ENCODE measurements at regions not wholly inside any gene's neighbourhood (a gene's known extent, or its start where the extent isn't known, plus 50 kb on each side); places are given as distances from the start of the nearest gene placed in this dataset.
A peak's percentile ranks its signal among the peaks of the same experiment; 100 is the strongest.

GRCh38 chr21:35256468-35256988, 207.4 kb upstream of the RUNX1 start:
- H3K4me1 ChIP-seq: peaks cover 3 to 32% (median 18%) of the 10 kb centered on the region in 9 donors
- H3K27me3 ChIP-seq: no peaks in the 10 kb centered on the region
- TF ChIP-seq CTCF (IDR thresholded peaks at IDR 0.05): peak in 2 of 9 donors; percentile 12 to 14
- H3K9me3 ChIP-seq: peaks cover 0 to 16% (median 0%) of the 10 kb centered on the region in 11 donors
- H3K36me3 ChIP-seq: no peaks in the 10 kb centered on the region
- intact Hi-C loops (cut with DNase I): loop anchor here in 1 of 10 donors (5.0 kb wide), 2 partner anchors 44 to 364 kb away; no protein-coding TSS in a partner anchor
- WGBS, 2 donors: 7 to 11% methylated on average over 10 of the region's 10 CpGs
- peak; percentile 81 to 100 (median 96) for ATAC-seq
- peak overlapping the region in 3 of 10 donors; percentile 1 to 27 (median 17) for H3K4me3 ChIP-seq
- peak; percentile 75 to 83 for DNase-seq
- H3K27ac ChIP-seq: peak overlapping the region in 8 of 10 donors; percentile 40 to 78 (median 62)

GRCh38 chr21:35254765-35255138, 205.7 kb upstream of the RUNX1 start:
- Histone ChIP-seq H3K27me3 (no peaks in the 10 kb centered on the region), H3K36me3 (no peaks in the 10 kb centered on the region), H3K27ac (peak overlapping the region in 6 of 10 donors; percentile 2 to 78 (median 41)), H3K4me3 (no peak overlapping the region), H3K4me1 (peaks cover 3 to 32% (median 18%) of the 10 kb centered on the region in 9 donors), H3K9me3 (peaks cover 0 to 9% (median 0%) of the 10 kb centered on the region in 11 donors)
- intact Hi-C loops (cut with DNase I): loop anchor here in 1 of 10 donors (5.0 kb wide), 2 partner anchors 42 to 362 kb away; no protein-coding TSS in a partner anchor
- ATAC-seq: no peak
- no peak for DNase-seq
- WGBS, 2 donors: 56 to 65% methylated on average over 2 of the region's 2 CpGs
- TF ChIP-seq CTCF (IDR thresholded peaks at IDR 0.05): no peak

- no peak for TF ChIP-seq CTCF (IDR thresholded peaks at IDR 0.05)
- Histone ChIP-seq H3K27me3 (no peaks in the 10 kb centered on the region), H3K27ac (peak overlapping the region in 4 of 10 donors; percentile 25 to 78 (median 66)), H3K36me3 (no peaks in the 10 kb centered on the region), H3K4me1 (peaks cover 3 to 32% (median 18%) of the 10 kb centered on the region in 9 donors), H3K4me3 (no peak overlapping the region), H3K9me3 (peaks cover 0 to 9% (median 0%) of the 10 kb centered on the region in 11 donors)
- WGBS, 2 donors: 75 to 77% methylated on average over 12 of the region's 12 CpGs
- intact Hi-C loops (cut with DNase I): no loop called here
- ATAC-seq (no peak), DNase-seq (no peak)
These were observed 205.1 kb upstream of the RUNX1 start for GRCh38 chr21:35254006-35254764.

- H3K36me3 ChIP-seq: no peaks in the 10 kb centered on the region
- no peaks in the 10 kb centered on the region for H3K27me3 ChIP-seq
- TF ChIP-seq CTCF (IDR thresholded peaks at IDR 0.05): no peak
- 88 to 97% methylated on average over 2 of the region's 2 CpGs for WGBS, 2 donors
- intact Hi-C loops (cut with DNase I): no loop called here
- peaks cover 3 to 29% (median 16%) of the 10 kb centered on the region in 9 donors for H3K4me1 ChIP-seq
- H3K4me3 ChIP-seq: no peak overlapping the region
- peaks cover 0 to 9% (median 0%) of the 10 kb centered on the region in 11 donors for H3K9me3 ChIP-seq
- DNase-seq: no peak
- no peak for ATAC-seq
- H3K27ac ChIP-seq: no peak overlapping the region
These were observed 203.7 kb upstream of the RUNX1 start for GRCh38 chr21:35252831-35253230.

All from heart right ventricle (tissue), 16 donors.